K562 (cell line): ENCODE measurements at regions not wholly inside any gene's neighbourhood (a gene's known extent, or its start where the extent isn't known, plus 50 kb on each side); places are given as distances from the start of the nearest gene placed in this dataset.

ENCODE experiments used
- BCL6 ChIP-seq: fragments of 250-450 bp; sonication (Bioruptor Pico); IDR thresholded peaks from 2 replicates; pipeline ENCODE4 v1.4.0; 2020
- DDX20 ChIP-seq: fragments of 450-650 bp; IDR thresholded peaks from 2 replicates; pipeline ENCODE4 v1.6.1; 2016; ENCODE audit warnings: missing genetic modification characterization, low read depth, mild to moderate bottlenecking, missing compliant biosample characterization, moderate library complexity
- ESRRA ChIP-seq: fragments of 450-650 bp; IDR thresholded peaks from 2 replicates; pipeline ENCODE4 v1.6.1; 2014; ENCODE audit warnings: low read depth, mild to moderate bottlenecking, moderate library complexity, borderline replicate concordance
- FOXJ3 ChIP-seq: sonication (generic); formaldehyde crosslinking; IDR thresholded peaks from 2 replicates; pipeline ENCODE4 v1.4.0; 2020; ENCODE audit warnings: mild to moderate bottlenecking, missing genetic modification reagents
- FOXK1 ChIP-seq: sonication (generic); formaldehyde crosslinking; IDR thresholded peaks from 2 replicates; pipeline ENCODE4 v1.8.0; 2022; ENCODE audit warnings: missing genetic modification reagents, mild to moderate bottlenecking, borderline replicate concordance
- MYBL2 ChIP-seq, 2 experiments: fragments of 450-650 bp in 1 of 2; sonication (generic) in 1 of 2; formaldehyde crosslinking in 1 of 2; IDR thresholded peaks; 2 replicates each; pipeline versions ENCODE4 v1.6.1 to v1.8.1; 2017 to 2022; ENCODE audit warnings: borderline replicate concordance in 1 of 2, inconsistent platforms in 1 of 2, low read depth in 1 of 2, mild to moderate bottlenecking in 1 of 2, missing genetic modification reagents in 1 of 2, moderate library complexity in 1 of 2
- NCOA6 ChIP-seq: fragments of 450-650 bp; IDR thresholded peaks from 2 replicates; pipeline ENCODE4 v1.6.1; 2017; ENCODE audit warnings: mild to moderate bottlenecking
- PHB2 ChIP-seq: fragments of 450-650 bp; IDR thresholded peaks from 2 replicates; pipeline ENCODE4 v1.6.1; 2017; ENCODE audit warnings: low read depth
- SMARCB1 ChIP-seq: IDR thresholded peaks from 2 replicates; pipeline ENCODE4 v1.6.1; 2011; ENCODE audit warnings: improper control_type of control experiment, low read depth; ENCODE audit not compliant: insufficient read length
- TEAD1 ChIP-seq, 2 experiments: fragments of 450-650 bp in 1 of 2; sonication (generic) in 1 of 2; formaldehyde crosslinking; IDR thresholded peaks; 2 replicates each; pipeline versions ENCODE4 v1.4.0 to v1.8.0; 2020 to 2022; ENCODE audit warnings: mild to moderate bottlenecking in 2 of 2, missing genetic modification reagents in 1 of 2
- ZC3H11A ChIP-seq: IDR thresholded peaks from 2 replicates; pipeline ENCODE4 v1.6.1; 2012; ENCODE audit warnings: low read depth, low read length, improper control_type of control experiment
- TF ChIP-seq, protein P1 (sequence below): fragments of 450-650 bp; IDR thresholded peaks from 2 replicates; pipeline ENCODE4 v1.6.1; 2018; ENCODE audit not compliant: partially characterized antibody
- TF ChIP-seq, protein P2 (sequence below), 3 experiments: IDR thresholded peaks in 2 of 3; conservative IDR thresholded peaks in 1 of 3; 2 replicates each; pipeline ENCODE4 v1.5.1; 2011 to 2012; ENCODE audit warnings: low read length in 3 of 3, mild to moderate bottlenecking in 3 of 3, control low read depth in 2 of 3, improper control_type of control experiment in 1 of 3, inconsistent platforms in 1 of 3, low read depth in 1 of 3, mixed read lengths in 1 of 3, moderate library complexity in 1 of 3; ENCODE audit not compliant: insufficient read depth in 2 of 3
- TF ChIP-seq, protein P3 (sequence below): fragments of 250-450 bp; sonication (Bioruptor Pico); IDR thresholded peaks from 2 replicates; pipeline ENCODE4 v1.4.0; 2020

DNA sequence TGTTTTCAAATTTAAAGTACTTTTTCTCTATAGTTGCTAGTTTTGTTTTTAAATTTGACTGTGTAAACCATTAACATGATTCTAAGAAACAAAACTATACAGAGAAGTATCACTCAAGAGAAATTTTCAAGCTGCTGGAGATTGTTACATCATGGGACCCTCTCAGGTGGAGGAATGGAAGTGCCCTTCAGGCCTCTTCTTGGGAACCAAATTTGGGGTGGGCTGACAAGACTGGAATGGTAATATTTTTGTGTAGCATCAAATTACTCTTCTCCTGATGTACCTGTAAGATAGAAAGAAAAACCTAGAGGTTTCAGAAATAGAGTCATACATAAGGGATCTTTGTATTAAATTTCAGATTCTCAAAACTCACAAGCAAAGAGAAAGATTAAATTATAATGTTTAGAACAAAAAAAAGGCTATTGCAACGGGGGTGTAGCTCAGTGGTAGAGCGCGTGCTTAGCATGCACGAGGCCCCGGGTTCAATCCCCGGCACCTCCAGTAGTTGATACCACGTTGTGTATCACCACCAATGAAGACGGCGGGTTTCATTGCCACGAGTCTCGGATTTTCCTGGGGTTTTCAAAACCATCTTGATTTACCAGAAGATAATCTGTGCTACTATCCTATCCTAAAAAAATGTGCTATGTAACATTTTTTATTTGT is 193.7 kb downstream of the GPX5 start (continued):
- TF ChIP-seq, protein P1, sequence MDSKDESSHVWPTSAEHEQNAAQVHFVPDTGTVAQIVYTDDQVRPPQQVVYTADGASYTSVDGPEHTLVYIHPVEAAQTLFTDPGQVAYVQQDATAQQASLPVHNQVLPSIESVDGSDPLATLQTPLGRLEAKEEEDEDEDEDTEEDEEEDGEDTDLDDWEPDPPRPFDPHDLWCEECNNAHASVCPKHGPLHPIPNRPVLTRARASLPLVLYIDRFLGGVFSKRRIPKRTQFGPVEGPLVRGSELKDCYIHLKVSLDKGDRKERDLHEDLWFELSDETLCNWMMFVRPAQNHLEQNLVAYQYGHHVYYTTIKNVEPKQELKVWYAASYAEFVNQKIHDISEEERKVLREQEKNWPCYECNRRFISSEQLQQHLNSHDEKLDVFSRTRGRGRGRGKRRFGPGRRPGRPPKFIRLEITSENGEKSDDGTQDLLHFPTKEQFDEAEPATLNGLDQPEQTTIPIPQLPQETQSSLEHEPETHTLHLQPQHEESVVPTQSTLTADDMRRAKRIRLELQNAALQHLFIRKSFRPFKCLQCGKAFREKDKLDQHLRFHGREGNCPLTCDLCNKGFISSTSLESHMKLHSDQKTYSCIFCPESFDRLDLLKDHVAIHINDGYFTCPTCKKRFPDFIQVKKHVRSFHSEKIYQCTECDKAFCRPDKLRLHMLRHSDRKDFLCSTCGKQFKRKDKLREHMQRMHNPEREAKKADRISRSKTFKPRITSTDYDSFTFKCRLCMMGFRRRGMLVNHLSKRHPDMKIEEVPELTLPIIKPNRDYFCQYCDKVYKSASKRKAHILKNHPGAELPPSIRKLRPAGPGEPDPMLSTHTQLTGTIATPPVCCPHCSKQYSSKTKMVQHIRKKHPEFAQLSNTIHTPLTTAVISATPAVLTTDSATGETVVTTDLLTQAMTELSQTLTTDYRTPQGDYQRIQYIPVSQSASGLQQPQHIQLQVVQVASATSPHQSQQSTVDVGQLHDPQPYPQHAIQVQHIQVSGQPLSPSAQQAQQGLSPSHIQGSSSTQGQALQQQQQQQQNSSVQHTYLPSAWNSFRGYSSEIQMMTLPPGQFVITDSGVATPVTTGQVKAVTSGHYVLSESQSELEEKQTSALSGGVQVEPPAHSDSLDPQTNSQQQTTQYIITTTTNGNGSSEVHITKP, result peak; percentile 62
- no peak for TF ChIP-seq ZC3H11A
- TF ChIP-seq PHB2, result no peak
- no peak for TF ChIP-seq BCL6 (CRISPR knock-in tag)
- peak; percentile 47; the same call in 1 of the 2 replicates for TF ChIP-seq ESRRA
- TF ChIP-seq, protein P2, sequence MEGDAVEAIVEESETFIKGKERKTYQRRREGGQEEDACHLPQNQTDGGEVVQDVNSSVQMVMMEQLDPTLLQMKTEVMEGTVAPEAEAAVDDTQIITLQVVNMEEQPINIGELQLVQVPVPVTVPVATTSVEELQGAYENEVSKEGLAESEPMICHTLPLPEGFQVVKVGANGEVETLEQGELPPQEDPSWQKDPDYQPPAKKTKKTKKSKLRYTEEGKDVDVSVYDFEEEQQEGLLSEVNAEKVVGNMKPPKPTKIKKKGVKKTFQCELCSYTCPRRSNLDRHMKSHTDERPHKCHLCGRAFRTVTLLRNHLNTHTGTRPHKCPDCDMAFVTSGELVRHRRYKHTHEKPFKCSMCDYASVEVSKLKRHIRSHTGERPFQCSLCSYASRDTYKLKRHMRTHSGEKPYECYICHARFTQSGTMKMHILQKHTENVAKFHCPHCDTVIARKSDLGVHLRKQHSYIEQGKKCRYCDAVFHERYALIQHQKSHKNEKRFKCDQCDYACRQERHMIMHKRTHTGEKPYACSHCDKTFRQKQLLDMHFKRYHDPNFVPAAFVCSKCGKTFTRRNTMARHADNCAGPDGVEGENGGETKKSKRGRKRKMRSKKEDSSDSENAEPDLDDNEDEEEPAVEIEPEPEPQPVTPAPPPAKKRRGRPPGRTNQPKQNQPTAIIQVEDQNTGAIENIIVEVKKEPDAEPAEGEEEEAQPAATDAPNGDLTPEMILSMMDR (IDR thresholded peaks at IDR 0.05 in 2 of 3, conservative IDR thresholded peaks at IDR 0.05 in 1 of 3; ENCODE audit: insufficient read depth in 2 of 3, low read depth in 1 of 3, low read length in 3 of 3), result no peak
- TF ChIP-seq NCOA6, result no peak
- no peak for TF ChIP-seq FOXJ3 (CRISPR knock-in tag)
- TF ChIP-seq DDX20 (tag), result no peak
- no peak for TF ChIP-seq MYBL2 (IDR thresholded peaks at IDR 0.05; ENCODE audit: low read depth)
- TF ChIP-seq MYBL2 (CRISPR knock-in tag; IDR thresholded peaks at IDR 0.05; ENCODE audit: borderline replicate concordance), result no peak
- no peak for TF ChIP-seq SMARCB1
- TF ChIP-seq, protein P3, sequence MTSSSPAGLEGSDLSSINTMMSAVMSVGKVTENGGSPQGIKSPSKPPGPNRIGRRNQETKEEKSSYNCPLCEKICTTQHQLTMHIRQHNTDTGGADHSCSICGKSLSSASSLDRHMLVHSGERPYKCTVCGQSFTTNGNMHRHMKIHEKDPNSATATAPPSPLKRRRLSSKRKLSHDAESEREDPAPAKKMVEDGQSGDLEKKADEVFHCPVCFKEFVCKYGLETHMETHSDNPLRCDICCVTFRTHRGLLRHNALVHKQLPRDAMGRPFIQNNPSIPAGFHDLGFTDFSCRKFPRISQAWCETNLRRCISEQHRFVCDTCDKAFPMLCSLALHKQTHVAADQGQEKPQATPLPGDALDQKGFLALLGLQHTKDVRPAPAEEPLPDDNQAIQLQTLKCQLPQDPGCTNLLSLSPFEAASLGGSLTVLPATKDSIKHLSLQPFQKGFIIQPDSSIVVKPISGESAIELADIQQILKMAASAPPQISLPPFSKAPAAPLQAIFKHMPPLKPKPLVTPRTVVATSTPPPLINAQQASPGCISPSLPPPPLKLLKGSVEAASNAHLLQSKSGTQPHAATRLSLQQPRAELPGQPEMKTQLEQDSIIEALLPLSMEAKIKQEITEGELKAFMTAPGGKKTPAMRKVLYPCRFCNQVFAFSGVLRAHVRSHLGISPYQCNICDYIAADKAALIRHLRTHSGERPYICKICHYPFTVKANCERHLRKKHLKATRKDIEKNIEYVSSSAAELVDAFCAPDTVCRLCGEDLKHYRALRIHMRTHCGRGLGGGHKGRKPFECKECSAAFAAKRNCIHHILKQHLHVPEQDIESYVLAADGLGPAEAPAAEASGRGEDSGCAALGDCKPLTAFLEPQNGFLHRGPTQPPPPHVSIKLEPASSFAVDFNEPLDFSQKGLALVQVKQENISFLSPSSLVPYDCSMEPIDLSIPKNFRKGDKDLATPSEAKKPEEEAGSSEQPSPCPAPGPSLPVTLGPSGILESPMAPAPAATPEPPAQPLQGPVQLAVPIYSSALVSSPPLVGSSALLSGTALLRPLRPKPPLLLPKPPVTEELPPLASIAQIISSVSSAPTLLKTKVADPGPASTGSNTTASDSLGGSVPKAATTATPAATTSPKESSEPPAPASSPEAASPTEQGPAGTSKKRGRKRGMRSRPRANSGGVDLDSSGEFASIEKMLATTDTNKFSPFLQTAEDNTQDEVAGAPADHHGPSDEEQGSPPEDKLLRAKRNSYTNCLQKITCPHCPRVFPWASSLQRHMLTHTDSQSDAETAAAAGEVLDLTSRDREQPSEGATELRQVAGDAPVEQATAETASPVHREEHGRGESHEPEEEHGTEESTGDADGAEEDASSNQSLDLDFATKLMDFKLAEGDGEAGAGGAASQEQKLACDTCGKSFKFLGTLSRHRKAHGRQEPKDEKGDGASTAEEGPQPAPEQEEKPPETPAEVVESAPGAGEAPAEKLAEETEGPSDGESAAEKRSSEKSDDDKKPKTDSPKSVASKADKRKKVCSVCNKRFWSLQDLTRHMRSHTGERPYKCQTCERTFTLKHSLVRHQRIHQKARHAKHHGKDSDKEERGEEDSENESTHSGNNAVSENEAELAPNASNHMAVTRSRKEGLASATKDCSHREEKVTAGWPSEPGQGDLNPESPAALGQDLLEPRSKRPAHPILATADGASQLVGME (CRISPR knock-in tag), result no peak
- no peak for TF ChIP-seq FOXK1
- no peak for TF ChIP-seq TEAD1 (CRISPR knock-in tag; IDR thresholded peaks at IDR 0.05)
